Muscle of arm (tissue), 1 donor: ENCODE measurements at regions not wholly inside any gene's neighbourhood (a gene's known extent, or its start where the extent isn't known, plus 50 kb on each side); places are given as distances from the start of the nearest gene placed in this dataset.
A peak's percentile ranks its signal among the peaks of the same experiment; 100 is the strongest.

Source experiments
- DNase-seq: peaks from one replicate; pipeline ENCODE4 v3.0.0-alpha.2; 2013

- DNase-seq: no peak
Observed at GRCh38 chr4:63620271-63620670, 789.0 kb downstream of the TECRL start.

- DNase-seq: no peak
Observed at GRCh38 chr4:63619771-63620170, 789.5 kb downstream of the TECRL start.

- no peak for DNase-seq
Observed at GRCh38 chr4:63618883-63619718, 790.1 kb downstream of the TECRL start.

- DNase-seq: no peak
Observed at GRCh38 chr4:63607169-63607872, 801.9 kb downstream of the TECRL start.

GRCh38 chr4:63589796-63590195 is 819.5 kb downstream of the TECRL start:
- no peak for DNase-seq

GRCh38 chr4:63583561-63583960 is 825.7 kb downstream of the TECRL start:
- DNase-seq: no peak

- DNase-seq: no peak
Observed at GRCh38 chr4:63583007-63583406, 826.2 kb downstream of the TECRL start.

- no peak for DNase-seq
Observed at GRCh38 chr4:63580796-63581475, 828.3 kb downstream of the TECRL start.

GRCh38 chr4:63578383-63578782 is 830.9 kb downstream of the TECRL start:
- no peak for DNase-seq

- no peak for DNase-seq
Observed at GRCh38 chr4:63566658-63567057, 842.6 kb downstream of the TECRL start.

GRCh38 chr4:63563288-63564014 is 845.8 kb downstream of the TECRL start:
- DNase-seq: no peak

- no peak for DNase-seq
Observed at GRCh38 chr4:63558709-63559108, 850.5 kb downstream of the TECRL start.

GRCh38 chr4:63556332-63556731 is 852.9 kb downstream of the TECRL start:
- DNase-seq: no peak

GRCh38 chr4:63553123-63553522 is 856.1 kb downstream of the TECRL start:
- DNase-seq: no peak

- no peak for DNase-seq
Observed at GRCh38 chr4:63541828-63542227, 867.4 kb downstream of the TECRL start.

GRCh38 chr4:63529581-63530337 is 879.5 kb downstream of the TECRL start:
- DNase-seq: no peak

- DNase-seq: peak; percentile 12
Observed at GRCh38 chr4:63528256-63528991, 880.8 kb downstream of the TECRL start.

- DNase-seq: no peak
Observed at GRCh38 chr4:63526251-63526650, 883.0 kb downstream of the TECRL start.

GRCh38 chr4:63524764-63525163 is 884.5 kb downstream of the TECRL start:
- DNase-seq: no peak

GRCh38 chr4:63505714-63506460 is 903.4 kb downstream of the TECRL start:
- no peak for DNase-seq
